Progenitor cell of endocrine pancreas (in vitro differentiated cells): ENCODE measurements at regions not wholly inside any gene's neighbourhood (a gene's known extent, or its start where the extent isn't known, plus 50 kb on each side); places are given as distances from the start of the nearest gene placed in this dataset.

Experiments used
- DNase-seq: peaks from one replicate; pipeline ENCODE4 v3.0.0; 2021; ENCODE audit warnings: low spot score; ENCODE audit not compliant: unreplicated experiment
- H3K27ac Mint-ChIP-seq: 2 replicates; pipeline ENCODE4 v1.8.0; 2021; ENCODE audit warnings: mild to moderate bottlenecking, moderate library complexity, mixed read lengths
- H3K27me3 Mint-ChIP-seq: 2 replicates; pipeline ENCODE4 v1.8.0; 2021; ENCODE audit warnings: mixed read lengths
- H3K36me3 Mint-ChIP-seq: 2 replicates; pipeline ENCODE4 v1.8.0; 2022; ENCODE audit warnings: mixed read lengths; ENCODE audit not compliant: insufficient read depth
- H3K4me1 Mint-ChIP-seq: 2 replicates; pipeline ENCODE4 v1.8.0; 2021; ENCODE audit warnings: low read depth, mixed read lengths
- H3K4me3 Mint-ChIP-seq: 2 replicates; pipeline ENCODE4 v1.8.0; 2021; ENCODE audit warnings: low read depth, mild to moderate bottlenecking, moderate library complexity, mixed read lengths
- H3K9me3 Mint-ChIP-seq: 2 replicates; pipeline ENCODE4 v1.8.0; 2021; ENCODE audit warnings: low read depth, mixed read lengths
- CTCF ChIP-seq: fragments of 200-600 bp; sonication (generic); IDR thresholded peaks from one replicate; pipeline ENCODE4 v1.5.0; 2021; ENCODE audit warnings: antibody characterized with exemption, mild to moderate bottlenecking; ENCODE audit not compliant: unreplicated experiment

- no peak for DNase-seq
- Mint-ChIP-seq H3K27ac (no peak overlapping the region), H3K27me3 (peaks cover 8% of the 10 kb centered on the region), H3K36me3 (no peaks in the 10 kb centered on the region), H3K4me1 (no peaks in the 10 kb centered on the region), H3K9me3 (peaks cover 17% of the 10 kb centered on the region), H3K4me3 (no peak overlapping the region)
- no peak for TF ChIP-seq CTCF
These were observed 121.4 kb upstream of the CD82 start for GRCh38 chr11:44443836-44444769.

- Mint-ChIP-seq H3K27me3 (peaks cover 8% of the 10 kb centered on the region), H3K4me1 (no peaks in the 10 kb centered on the region), H3K9me3 (peaks cover 15% of the 10 kb centered on the region), H3K4me3 (no peak overlapping the region), H3K27ac (no peak overlapping the region), H3K36me3 (no peaks in the 10 kb centered on the region)
- no peak for DNase-seq
- no peak for TF ChIP-seq CTCF
These were observed 120.6 kb upstream of the CD82 start for GRCh38 chr11:44444770-44445321.

GRCh38 chr11:44445500-44446365 is 119.7 kb upstream of the CD82 start:
- no peaks in the 10 kb centered on the region for H3K4me1 Mint-ChIP-seq
- peaks cover 2% of the 10 kb centered on the region for H3K27me3 Mint-ChIP-seq
- no peaks in the 10 kb centered on the region for H3K36me3 Mint-ChIP-seq
- peaks cover 10% of the 10 kb centered on the region for H3K9me3 Mint-ChIP-seq
- no peak for TF ChIP-seq CTCF
- no peak for DNase-seq
- no peak overlapping the region for H3K4me3 Mint-ChIP-seq
- no peak overlapping the region for H3K27ac Mint-ChIP-seq

GRCh38 chr11:44446366-44446762 is 119.1 kb upstream of the CD82 start:
- Mint-ChIP-seq H3K27ac (no peak overlapping the region), H3K36me3 (no peaks in the 10 kb centered on the region), H3K27me3 (peaks cover 2% of the 10 kb centered on the region), H3K4me1 (no peaks in the 10 kb centered on the region), H3K9me3 (peaks cover 8% of the 10 kb centered on the region), H3K4me3 (no peak overlapping the region)
- DNase-seq = no peak
- TF ChIP-seq CTCF = no peak
